ENCODE measurements at regions not wholly inside any gene's neighbourhood (a gene's known extent, or its start where the extent isn't known, plus 50 kb on each side); places are given as distances from the start of the nearest gene placed in this dataset.
"Not testable (repeated sequence)": the region's sequence is repeated elsewhere in the genome, so short reads cannot be mapped to it uniquely, and the experiment has no call there.

GRCh38 chr3:20450611-20451010 lies 264.6 kb upstream of the SGO1 start:
- no peak for DNase-seq

GRCh38 chr3:20442846-20443245 lies 256.8 kb upstream of the SGO1 start:
- DNase-seq, result no peak

GRCh38 chr3:20427268-20427667 lies 241.3 kb upstream of the SGO1 start:
- DNase-seq, result not testable (repeated sequence)

- DNase-seq, result no peak
Observed at GRCh38 chr3:20425138-20425537, 239.1 kb upstream of the SGO1 start.

GRCh38 chr3:20424086-20424485 lies 238.1 kb upstream of the SGO1 start:
- no peak for DNase-seq

- no peak for DNase-seq
Observed at GRCh38 chr3:20422391-20422790, 236.4 kb upstream of the SGO1 start.

GRCh38 chr3:20417388-20418108 lies 231.5 kb upstream of the SGO1 start:
- no peak for DNase-seq

GRCh38 chr3:20406611-20407011 lies 220.6 kb upstream of the SGO1 start:
- no peak for DNase-seq

GRCh38 chr3:20405744-20406143 lies 219.7 kb upstream of the SGO1 start:
- no peak for DNase-seq

GRCh38 chr3:20405231-20405630 lies 219.2 kb upstream of the SGO1 start:
- no peak for DNase-seq

GRCh38 chr3:20404741-20405100 lies 218.7 kb upstream of the SGO1 start:
- DNase-seq, result no peak

GRCh38 chr3:20403986-20404740 lies 218.2 kb upstream of the SGO1 start:
- DNase-seq, result no peak

- no peak for DNase-seq
Observed at GRCh38 chr3:20401253-20401652, 215.2 kb upstream of the SGO1 start.

- DNase-seq, result no peak
Observed at GRCh38 chr3:20400686-20401085, 214.7 kb upstream of the SGO1 start.

- DNase-seq, result no peak
Observed at GRCh38 chr3:20400281-20400680, 214.3 kb upstream of the SGO1 start.

- DNase-seq, result no peak
Observed at GRCh38 chr3:20396335-20396734, 210.3 kb upstream of the SGO1 start.

- no peak for DNase-seq
Observed at GRCh38 chr3:20395692-20396091, 209.7 kb upstream of the SGO1 start.

GRCh38 chr3:20394243-20394642 lies 208.2 kb upstream of the SGO1 start:
- no peak for DNase-seq

- no peak for DNase-seq
Observed at GRCh38 chr3:20391644-20392043, 205.6 kb upstream of the SGO1 start.

- DNase-seq, result no peak
Observed at GRCh38 chr3:20388971-20389370, 203.0 kb upstream of the SGO1 start.

- no peak for DNase-seq
Observed at GRCh38 chr3:20380295-20380694, 194.3 kb upstream of the SGO1 start.

GRCh38 chr3:20378315-20378714 lies 192.3 kb upstream of the SGO1 start:
- no peak for DNase-seq

GRCh38 chr3:20376665-20377217 lies 190.7 kb upstream of the SGO1 start:
- no peak for DNase-seq

GRCh38 chr3:20375302-20375701 lies 189.3 kb upstream of the SGO1 start:
- DNase-seq, result no peak

All from CD4-positive, alpha-beta T cell treated with Interleukin-21 for 1 hour (primary cell).